AG04450 (cell line): ENCODE measurements at regions not wholly inside any gene's neighbourhood (a gene's known extent, or its start where the extent isn't known, plus 50 kb on each side); places are given as distances from the start of the nearest gene placed in this dataset.

Experiments
- CTCF ChIA-PET: fragments of 300-600, 350-600 bp; formaldehyde crosslinking; extraction: SDS; loops from one replicate; lab custom pipeline; 2022; ENCODE audit warnings: antibody characterized with exemption, inconsistent platforms; lab: Charles Lee
- POLR2A ChIA-PET: fragments of 350-600 bp; formaldehyde crosslinking; extraction: SDS; loops from one replicate; lab custom pipeline; 2021; ENCODE audit warnings: antibody characterized with exemption, inconsistent platforms; lab: Yijun Ruan, JAX
- DNase-seq: peaks from one replicate; pipeline ENCODE4 v3.0.0-alpha.2; 2011; ENCODE audit warnings: low read depth, low spot score
- H3K27ac ChIP-seq: one replicate; pipeline ENCODE4 v1.5.1; 2012; ENCODE audit warnings: low read depth, low read length, control low read depth
- H3K27me3 ChIP-seq: one replicate; pipeline ENCODE4 v1.6.0; 2012; ENCODE audit warnings: low read length; ENCODE audit not compliant: control insufficient read depth, insufficient read depth
- H3K4me3 ChIP-seq: 2 replicates; pipeline ENCODE4 v1.5.1; 2011; ENCODE audit warnings: mild to moderate bottlenecking, low read depth, low read length, control low read depth
- H3K9me3 ChIP-seq: 2 replicates; pipeline ENCODE4 v1.5.1; 2012; ENCODE audit warnings: low read length; ENCODE audit not compliant: control insufficient read depth, insufficient read depth
- TF ChIP-seq, protein P1 (sequence below): IDR thresholded peaks from 2 replicates; pipeline ENCODE4 v1.5.1; 2011; ENCODE audit warnings: low read depth, low read length, control low read depth, inconsistent platforms

- Histone ChIP-seq H3K9me3 (no peaks in the 10 kb centered on the region), H3K27ac (no peak overlapping the region), H3K4me3 (no peak overlapping the region), H3K27me3 (peaks cover 3% of the 10 kb centered on the region)
- no peak for DNase-seq
- ChIA-PET CTCF (no interaction called here), POLR2A (no interaction called here)
- TF ChIP-seq, protein P1, sequence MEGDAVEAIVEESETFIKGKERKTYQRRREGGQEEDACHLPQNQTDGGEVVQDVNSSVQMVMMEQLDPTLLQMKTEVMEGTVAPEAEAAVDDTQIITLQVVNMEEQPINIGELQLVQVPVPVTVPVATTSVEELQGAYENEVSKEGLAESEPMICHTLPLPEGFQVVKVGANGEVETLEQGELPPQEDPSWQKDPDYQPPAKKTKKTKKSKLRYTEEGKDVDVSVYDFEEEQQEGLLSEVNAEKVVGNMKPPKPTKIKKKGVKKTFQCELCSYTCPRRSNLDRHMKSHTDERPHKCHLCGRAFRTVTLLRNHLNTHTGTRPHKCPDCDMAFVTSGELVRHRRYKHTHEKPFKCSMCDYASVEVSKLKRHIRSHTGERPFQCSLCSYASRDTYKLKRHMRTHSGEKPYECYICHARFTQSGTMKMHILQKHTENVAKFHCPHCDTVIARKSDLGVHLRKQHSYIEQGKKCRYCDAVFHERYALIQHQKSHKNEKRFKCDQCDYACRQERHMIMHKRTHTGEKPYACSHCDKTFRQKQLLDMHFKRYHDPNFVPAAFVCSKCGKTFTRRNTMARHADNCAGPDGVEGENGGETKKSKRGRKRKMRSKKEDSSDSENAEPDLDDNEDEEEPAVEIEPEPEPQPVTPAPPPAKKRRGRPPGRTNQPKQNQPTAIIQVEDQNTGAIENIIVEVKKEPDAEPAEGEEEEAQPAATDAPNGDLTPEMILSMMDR: no peak
These were observed 316.6 kb downstream of the MIAT start for GRCh38 chr22:26974034-26974433.

DNA sequence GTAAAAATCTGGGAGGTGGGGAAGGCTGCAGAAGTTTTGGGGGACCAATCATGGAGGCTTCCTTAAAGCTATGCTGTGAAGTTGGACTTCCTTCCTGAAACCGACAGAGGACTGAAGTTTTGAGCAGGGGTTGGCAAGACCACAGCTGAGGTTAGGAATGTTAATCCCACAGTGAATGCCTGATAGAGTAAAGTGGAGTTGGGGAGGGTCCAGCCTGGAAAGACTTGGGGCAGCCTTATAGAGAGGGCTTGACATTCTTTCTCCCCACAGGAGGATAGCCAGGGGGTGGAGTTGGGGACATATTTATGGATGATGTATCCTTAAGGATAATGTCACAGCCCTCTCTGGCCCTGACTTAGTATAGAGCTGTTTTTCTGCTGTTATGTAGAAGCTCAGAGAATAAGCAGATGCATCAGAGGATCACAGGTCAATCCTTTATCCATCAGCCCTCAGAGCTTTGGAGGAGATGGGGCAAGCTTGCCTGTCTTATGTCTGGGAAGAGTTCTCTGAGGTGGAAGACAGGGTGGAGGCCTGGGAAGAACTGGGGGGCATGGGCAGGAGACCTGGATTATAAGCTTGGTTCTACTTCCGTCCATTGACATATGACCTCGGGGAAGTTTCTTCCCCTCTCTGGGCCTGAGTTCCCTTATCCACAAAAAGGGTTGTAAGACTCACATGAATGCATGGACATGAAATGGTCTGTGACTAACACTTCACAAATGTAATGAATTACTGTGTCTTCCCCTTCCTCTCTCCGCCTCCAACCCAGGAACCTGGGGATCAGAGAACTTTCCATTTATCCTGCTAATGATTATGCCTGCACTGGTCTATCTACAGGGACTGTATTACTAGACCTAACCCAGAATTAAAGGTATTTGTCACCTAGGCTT, 317.8 kb downstream of the MIAT start:
- Histone ChIP-seq H3K4me3 (no peak overlapping the region), H3K27ac (no peak overlapping the region), H3K27me3 (peaks cover 3% of the 10 kb centered on the region), H3K9me3 (no peaks in the 10 kb centered on the region)
- ChIA-PET POLR2A (no interaction called here), CTCF (no interaction called here)
- TF ChIP-seq, protein P1: no peak
- DNase-seq: no peak

- TF ChIP-seq, protein P1: no peak
- no peak overlapping the region for H3K27ac ChIP-seq
- no peak for DNase-seq
- H3K9me3 ChIP-seq: no peaks in the 10 kb centered on the region
- CTCF ChIA-PET: no interaction called here
- H3K4me3 ChIP-seq: no peak overlapping the region
- H3K27me3 ChIP-seq: peaks cover 3% of the 10 kb centered on the region
- POLR2A ChIA-PET: no interaction called here
These were observed 318.5 kb downstream of the MIAT start for GRCh38 chr22:26975865-26976264.

- no peak for DNase-seq
- no peak overlapping the region for H3K4me3 ChIP-seq
- TF ChIP-seq, protein P1: no peak
- no peaks in the 10 kb centered on the region for H3K9me3 ChIP-seq
- no peak overlapping the region for H3K27ac ChIP-seq
- ChIA-PET CTCF (no interaction called here), POLR2A (no interaction called here)
- H3K27me3 ChIP-seq: peaks cover 9% of the 10 kb centered on the region
These were observed 320.5 kb downstream of the MIAT start for GRCh38 chr22:26977741-26978376.

DNA sequence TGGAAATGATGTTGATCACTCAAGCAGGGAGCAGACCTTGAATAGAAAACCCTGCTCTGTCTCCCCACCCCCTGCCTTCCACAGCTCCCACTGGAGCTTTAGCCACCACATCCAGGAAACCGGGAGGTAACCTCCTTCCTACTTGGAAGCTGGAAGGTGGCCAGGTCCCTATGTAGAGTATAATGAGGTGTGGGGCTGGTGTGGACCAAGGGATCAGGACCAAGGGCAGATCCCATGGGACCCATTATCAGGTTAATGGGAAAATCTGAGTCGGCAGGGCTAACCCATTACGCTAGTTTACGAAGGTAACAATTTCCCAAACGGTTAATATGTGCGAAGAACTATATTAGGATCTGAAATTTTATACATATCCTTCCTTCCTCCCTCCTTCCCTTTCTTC, 321.9 kb downstream of the MIAT start:
- no peak for DNase-seq
- no peak overlapping the region for H3K4me3 ChIP-seq
- H3K27me3 ChIP-seq: peaks cover 12% of the 10 kb centered on the region
- TF ChIP-seq, protein P1: no peak
- ChIA-PET CTCF (no interaction called here), POLR2A (no interaction called here)
- H3K27ac ChIP-seq: no peak overlapping the region
- no peaks in the 10 kb centered on the region for H3K9me3 ChIP-seq
